ENCODE measurements at regions not wholly inside any gene's neighbourhood (a gene's known extent, or its start where the extent isn't known, plus 50 kb on each side); places are given as distances from the start of the nearest gene placed in this dataset.
A peak's percentile ranks its signal among the peaks of the same experiment; 100 is the strongest.

GRCh38 chr10:62492012-62492869 lies 118.1 kb downstream of the ZNF365 start:
- H2AK5ac ChIP-seq (ENCODE audit: insufficient read length, low read length): no peak overlapping the region
- no peak overlapping the region for H3K4ac ChIP-seq (ENCODE audit: low read depth, low read length)
- no peak overlapping the region for H3K4me3 Mint-ChIP-seq
- no peak overlapping the region for H3K9ac ChIP-seq (ENCODE audit: extremely low read depth, insufficient read length, low read length)
- H3K27ac Mint-ChIP-seq: no peak overlapping the region
- H3K27me3 Mint-ChIP-seq (ENCODE audit: low read depth): peaks cover 1% of the 10 kb centered on the region
- WGBS (ENCODE audit: extremely low coverage, insufficient read length, low lambda C conversion rate): no CpG with 5 or more reads among the region's 5 CpGs
- no peaks in the 10 kb centered on the region for H3K23me2 ChIP-seq (ENCODE audit: insufficient read length, low read depth, low read length, poor library complexity, severe bottlenecking)
- no peaks in the 10 kb centered on the region for H3K36me3 Mint-ChIP-seq (ENCODE audit: insufficient read depth in 1 of 3, low read depth in 3 of 3)
- no peaks in the 10 kb centered on the region for H3K79me1 ChIP-seq (ENCODE audit: insufficient read depth, low read depth, low read length, poor library complexity, severe bottlenecking)
- H4K91ac ChIP-seq (ENCODE audit: insufficient read length, low read depth, low read length): no peak overlapping the region
- H4K20me1 ChIP-seq (ENCODE audit: control insufficient read depth, insufficient read depth, insufficient read length): no peaks in the 10 kb centered on the region
- H2BK5ac ChIP-seq (ENCODE audit: insufficient read length, low read length): no peak overlapping the region
- no peak overlapping the region for H2BK20ac ChIP-seq (ENCODE audit: low read depth, low read length, poor library complexity, severe bottlenecking)
- no peak overlapping the region for H4K8ac ChIP-seq (replicated peaks; ENCODE audit: insufficient read length, low read depth, low read length)
- H3K23ac ChIP-seq (ENCODE audit: insufficient read length, low read depth, low read length): no peak overlapping the region
- H3K79me2 ChIP-seq (ENCODE audit: insufficient read depth, low read length): no peaks in the 10 kb centered on the region
- no peak overlapping the region for H2AFZ ChIP-seq (ENCODE audit: low read length)
- H2BK12ac ChIP-seq (ENCODE audit: insufficient read length, low read depth, low read length): no peak overlapping the region
- H3K14ac ChIP-seq (ENCODE audit: insufficient read depth, low read length): no peak overlapping the region
- H3K4me1 Mint-ChIP-seq: no peaks in the 10 kb centered on the region
- H3K9me3 ChIP-seq (ENCODE audit: control insufficient read depth, low read depth, low read length): no peaks in the 10 kb centered on the region
- no peak overlapping the region for H2BK15ac ChIP-seq (ENCODE audit: low read depth, low read length)
- no peak overlapping the region for H3K4me2 ChIP-seq (ENCODE audit: insufficient read depth, insufficient read length, low read length)
- H3K56ac ChIP-seq (ENCODE audit: insufficient read length, low read depth, low read length): no peak overlapping the region
- H3T11ph ChIP-seq (ENCODE audit: low read length): no peak overlapping the region
- H4K5ac ChIP-seq (ENCODE audit: insufficient read length, low read depth, low read length): no peak overlapping the region
- H3K9me3 Mint-ChIP-seq: no peaks in the 10 kb centered on the region
- H2BK120ac ChIP-seq (ENCODE audit: low read depth, low read length, poor library complexity, severe bottlenecking): no peak overlapping the region
- DNase-seq: no peak
- H3K4me1 ChIP-seq (ENCODE audit: insufficient read depth, low read length): no peaks in the 10 kb centered on the region
- H3K27me3 ChIP-seq (ENCODE audit: insufficient read depth, low read length): no peaks in the 10 kb centered on the region
- peak; percentile 66 for TF ChIP-seq CTCF (conservative IDR thresholded peaks at IDR 0.05)
- H3K18ac ChIP-seq (ENCODE audit: insufficient read length, low read depth, low read length): no peak overlapping the region
- H3K27ac ChIP-seq (ENCODE audit: insufficient read length, low read depth, low read length): no peak overlapping the region

Data from H9 (cell line).